ENCODE measurements at regions not wholly inside any gene's neighbourhood (a gene's known extent, or its start where the extent isn't known, plus 50 kb on each side); places are given as distances from the start of the nearest gene placed in this dataset.

DNA sequence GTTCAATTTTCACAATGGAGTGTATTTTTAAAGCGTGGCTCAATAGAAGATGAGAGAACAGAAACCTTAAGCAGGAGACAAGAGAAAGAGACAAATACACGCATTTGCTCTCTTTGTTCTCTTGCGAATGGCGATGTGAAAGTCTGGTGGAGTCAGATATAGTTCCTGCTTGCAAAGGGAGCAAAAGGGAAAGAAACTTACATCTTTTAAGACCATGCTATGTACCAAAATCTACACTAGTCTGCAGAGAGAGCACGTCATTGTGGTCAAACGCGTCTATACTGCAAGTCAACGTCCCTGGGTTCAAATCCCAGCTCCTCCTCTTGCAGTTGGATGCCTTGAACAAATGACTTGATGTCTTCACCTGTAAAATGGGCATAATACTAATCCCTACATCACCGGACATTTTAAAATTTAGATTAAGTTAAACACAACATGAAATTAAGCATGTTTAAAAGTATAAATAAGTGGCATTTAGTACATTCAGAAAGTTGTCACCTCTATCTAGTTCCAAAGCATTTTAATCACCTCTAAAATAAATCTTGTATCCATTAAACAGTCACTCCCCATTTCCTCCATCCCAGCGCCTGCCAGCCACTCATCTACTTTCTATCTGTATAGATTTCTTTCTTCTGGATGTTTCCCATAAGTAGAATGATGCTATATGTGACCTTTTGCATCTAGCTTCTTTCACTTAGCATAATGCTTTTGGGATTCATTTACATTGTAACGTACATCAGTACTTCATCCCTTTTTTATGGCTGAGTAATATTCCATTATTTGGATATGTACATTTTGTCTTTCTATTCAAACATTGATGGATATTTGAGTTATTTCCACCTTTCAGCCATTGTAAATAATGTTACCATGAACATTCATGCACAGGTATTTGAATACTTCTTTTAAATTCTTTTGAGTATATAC lies 406.9 kb downstream of the TMEM114 start:
- Histone ChIP-seq H3K4me1 (no peaks in the 10 kb centered on the region), H3K9me3 (no peaks in the 10 kb centered on the region), H3K27me3 (no peaks in the 10 kb centered on the region), H3K4me3 (no peak overlapping the region), H3K27ac (no peak overlapping the region), H3K36me3 (no peaks in the 10 kb centered on the region)
- DNase-seq: no peak
- no peak for TF ChIP-seq POLR2A (IDR thresholded peaks at IDR 0.05)
- TF ChIP-seq, protein P1, sequence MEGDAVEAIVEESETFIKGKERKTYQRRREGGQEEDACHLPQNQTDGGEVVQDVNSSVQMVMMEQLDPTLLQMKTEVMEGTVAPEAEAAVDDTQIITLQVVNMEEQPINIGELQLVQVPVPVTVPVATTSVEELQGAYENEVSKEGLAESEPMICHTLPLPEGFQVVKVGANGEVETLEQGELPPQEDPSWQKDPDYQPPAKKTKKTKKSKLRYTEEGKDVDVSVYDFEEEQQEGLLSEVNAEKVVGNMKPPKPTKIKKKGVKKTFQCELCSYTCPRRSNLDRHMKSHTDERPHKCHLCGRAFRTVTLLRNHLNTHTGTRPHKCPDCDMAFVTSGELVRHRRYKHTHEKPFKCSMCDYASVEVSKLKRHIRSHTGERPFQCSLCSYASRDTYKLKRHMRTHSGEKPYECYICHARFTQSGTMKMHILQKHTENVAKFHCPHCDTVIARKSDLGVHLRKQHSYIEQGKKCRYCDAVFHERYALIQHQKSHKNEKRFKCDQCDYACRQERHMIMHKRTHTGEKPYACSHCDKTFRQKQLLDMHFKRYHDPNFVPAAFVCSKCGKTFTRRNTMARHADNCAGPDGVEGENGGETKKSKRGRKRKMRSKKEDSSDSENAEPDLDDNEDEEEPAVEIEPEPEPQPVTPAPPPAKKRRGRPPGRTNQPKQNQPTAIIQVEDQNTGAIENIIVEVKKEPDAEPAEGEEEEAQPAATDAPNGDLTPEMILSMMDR (IDR thresholded peaks at IDR 0.05): no peak

DNA sequence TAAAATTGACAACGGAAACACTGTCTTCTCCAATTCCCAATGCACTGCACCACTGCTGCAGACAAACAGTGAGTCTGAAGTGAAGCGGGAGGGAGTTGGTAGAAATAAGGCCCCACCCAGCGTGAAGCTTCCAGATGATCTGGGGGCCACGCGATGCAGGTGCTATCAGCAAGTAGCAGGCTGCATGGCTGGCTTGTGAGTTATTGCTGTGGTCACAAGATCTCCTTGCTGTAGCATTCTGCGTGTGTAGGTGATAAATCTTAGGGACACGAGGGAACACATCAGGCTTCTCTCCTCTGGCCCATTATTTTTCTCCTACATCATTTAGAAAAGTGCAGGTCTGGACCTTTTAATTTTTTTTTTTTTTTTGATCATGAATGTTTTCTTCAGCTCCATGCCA lies 407.6 kb downstream of the TMEM114 start:
- no peak overlapping the region for H3K27ac ChIP-seq
- H3K4me1 ChIP-seq: no peaks in the 10 kb centered on the region
- H3K4me3 ChIP-seq: no peak overlapping the region
- no peaks in the 10 kb centered on the region for H3K36me3 ChIP-seq
- no peaks in the 10 kb centered on the region for H3K9me3 ChIP-seq
- DNase-seq: no peak
- TF ChIP-seq POLR2A (IDR thresholded peaks at IDR 0.05): no peak
- TF ChIP-seq, protein P1 (IDR thresholded peaks at IDR 0.05): no peak
- H3K27me3 ChIP-seq: no peaks in the 10 kb centered on the region

DNA sequence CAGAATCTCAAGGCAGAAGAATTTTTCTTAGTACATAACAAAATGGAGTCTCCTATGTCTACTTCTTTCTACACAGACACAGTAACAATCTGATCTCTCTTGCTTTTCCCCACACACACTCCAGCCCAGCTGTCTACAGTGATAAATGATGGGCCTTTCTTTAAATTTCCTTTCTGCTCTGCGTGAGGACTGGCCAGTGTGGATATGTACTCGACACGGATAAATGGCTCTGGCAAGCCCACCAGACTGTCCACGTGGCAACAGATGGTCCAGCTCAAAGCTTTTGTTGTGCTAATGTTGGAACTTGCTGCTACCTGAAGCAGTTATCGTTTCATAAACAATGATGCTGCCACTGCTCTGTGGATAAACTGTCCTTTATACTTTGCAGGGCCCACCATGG lies 410.7 kb downstream of the TMEM114 start:
- no peaks in the 10 kb centered on the region for H3K4me1 ChIP-seq
- H3K36me3 ChIP-seq: no peaks in the 10 kb centered on the region
- no peak for TF ChIP-seq POLR2A (IDR thresholded peaks at IDR 0.05)
- TF ChIP-seq, protein P1 (IDR thresholded peaks at IDR 0.05): no peak
- DNase-seq: no peak
- no peak overlapping the region for H3K4me3 ChIP-seq
- no peaks in the 10 kb centered on the region for H3K9me3 ChIP-seq
- H3K27me3 ChIP-seq: no peaks in the 10 kb centered on the region
- no peak overlapping the region for H3K27ac ChIP-seq

DNA sequence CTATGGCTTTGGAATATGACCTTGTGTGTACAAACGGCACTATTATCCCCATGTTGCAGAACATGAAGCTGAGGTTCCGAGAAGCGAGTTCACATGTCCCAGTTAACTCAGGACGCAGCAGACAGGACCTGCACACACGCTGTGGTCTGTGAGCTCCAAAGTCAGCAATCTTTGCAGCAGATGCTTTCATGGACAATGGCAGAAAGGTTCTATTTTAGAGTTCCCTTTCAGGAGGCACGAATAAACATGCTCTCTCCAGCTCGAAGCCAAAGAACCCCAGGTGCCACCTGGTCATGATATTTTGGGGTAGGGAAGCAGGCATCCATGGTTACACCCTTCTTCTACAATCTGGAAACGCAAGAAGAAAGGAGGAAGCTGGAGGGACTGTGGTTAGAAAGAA lies 412.0 kb downstream of the TMEM114 start:
- no peaks in the 10 kb centered on the region for H3K27me3 ChIP-seq
- H3K4me3 ChIP-seq: no peak overlapping the region
- TF ChIP-seq POLR2A (IDR thresholded peaks at IDR 0.05): no peak
- TF ChIP-seq, protein P1 (IDR thresholded peaks at IDR 0.05): no peak
- no peaks in the 10 kb centered on the region for H3K9me3 ChIP-seq
- no peak overlapping the region for H3K27ac ChIP-seq
- H3K36me3 ChIP-seq: no peaks in the 10 kb centered on the region
- no peak for DNase-seq
- H3K4me1 ChIP-seq: no peaks in the 10 kb centered on the region

DNA sequence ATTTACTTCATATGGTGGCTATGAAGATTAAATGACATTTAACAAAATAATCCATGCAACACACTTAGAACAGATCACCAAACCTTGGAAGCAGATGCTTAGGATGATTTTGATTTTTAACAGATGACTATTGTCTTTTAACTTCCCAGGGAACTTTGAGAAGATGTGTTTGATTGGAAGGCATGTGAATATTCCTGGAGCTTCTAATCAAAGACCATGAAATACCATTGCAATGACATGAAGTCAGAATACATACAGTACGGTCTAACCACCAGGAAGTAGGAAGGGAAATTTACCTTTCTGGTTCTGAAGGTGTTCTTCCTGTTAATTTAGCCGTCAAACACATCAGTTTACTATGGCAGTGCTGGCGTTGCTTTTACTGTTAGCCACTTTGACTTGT lies 414.9 kb downstream of the TMEM114 start:
- H3K4me1 ChIP-seq: no peaks in the 10 kb centered on the region
- H3K9me3 ChIP-seq: no peaks in the 10 kb centered on the region
- no peak overlapping the region for H3K4me3 ChIP-seq
- TF ChIP-seq, protein P1 (IDR thresholded peaks at IDR 0.05): no peak
- TF ChIP-seq POLR2A (IDR thresholded peaks at IDR 0.05): no peak
- no peaks in the 10 kb centered on the region for H3K27me3 ChIP-seq
- no peak for DNase-seq
- no peaks in the 10 kb centered on the region for H3K36me3 ChIP-seq
- no peak overlapping the region for H3K27ac ChIP-seq
